SU-DHL-6 (cell line): ENCODE measurements at regions not wholly inside any gene's neighbourhood (a gene's known extent, or its start where the extent isn't known, plus 50 kb on each side); places are given as distances from the start of the nearest gene placed in this dataset.

ENCODE experiments used
- H2AFZ ChIP-seq: fragments of 200-600 bp; sonication (generic); 2 replicates; pipeline ENCODE4 v1.6.1; 2014; ENCODE audit warnings: low read depth, mild to moderate bottlenecking, moderate library complexity, mixed read lengths, antibody characterized with exemption, low read length; ENCODE audit not compliant: severe bottlenecking
- H3F3A ChIP-seq: fragments of 200-600 bp; shearing (Covaris generic); 2 replicates; pipeline ENCODE4 v1.6.0; 2016; ENCODE audit warnings: antibody characterized with exemption, mild to moderate bottlenecking; ENCODE audit not compliant: insufficient read depth
- H3K27ac ChIP-seq: fragments of 200-600 bp; sonication (generic); 2 replicates; pipeline ENCODE4 v1.5.1; 2016; ENCODE audit warnings: low read depth, mild to moderate bottlenecking, low read length, moderate library complexity, mixed read lengths
- H3K27me3 ChIP-seq: fragments of 200-600 bp; sonication (generic), shearing (Covaris generic); 2 replicates; pipeline ENCODE4 v1.6.0; 2014; ENCODE audit warnings: mild to moderate bottlenecking, low read length
- H3K36me3 ChIP-seq: fragments of 200-600 bp; sonication (generic); 2 replicates; pipeline ENCODE4 v1.6.1; 2014; ENCODE audit warnings: mild to moderate bottlenecking, low read length, mixed read lengths
- H3K4me2 ChIP-seq: fragments of 300-600, 200-600 bp; shearing (Covaris generic), sonication (generic); 2 replicates; pipeline ENCODE4 v1.6.0; 2014; ENCODE audit warnings: low read length, low read depth, mild to moderate bottlenecking; ENCODE audit not compliant: poor library complexity, severe bottlenecking
- H3K4me3 ChIP-seq: fragments of 200-600 bp; sonication (generic); 2 replicates; pipeline ENCODE4 v1.5.1; 2014; ENCODE audit warnings: antibody characterized with exemption, low read length, mild to moderate bottlenecking, mixed read lengths; ENCODE audit not compliant: insufficient read depth, poor library complexity, severe bottlenecking
- H3K79me2 ChIP-seq: fragments of 200-600 bp; sonication (generic); 2 replicates; pipeline ENCODE4 v1.6.1; 2014; ENCODE audit warnings: mild to moderate bottlenecking, low read length, moderate library complexity; ENCODE audit not compliant: insufficient read depth
- H3K9ac ChIP-seq: fragments of 200-600 bp; sonication (generic); 2 replicates; pipeline ENCODE4 v1.7.0; 2014; ENCODE audit warnings: mild to moderate bottlenecking, low read length
- H3K9me2 ChIP-seq: fragments of 200-600 bp; sonication (generic); replicated peaks from 2 replicates; pipeline ENCODE4 v1.6.1; 2014; ENCODE audit warnings: low read length; ENCODE audit not compliant: insufficient read depth
- H3K9me3 ChIP-seq: fragments of 200-600 bp; sonication (generic); 2 replicates; pipeline ENCODE4 v1.6.1; 2014; ENCODE audit warnings: low read length, mixed read lengths; ENCODE audit not compliant: insufficient read depth
- H4K20me1 ChIP-seq: fragments of 200-600 bp; sonication (generic); 2 replicates; pipeline ENCODE4 v1.6.1; 2014; ENCODE audit warnings: low read depth, mild to moderate bottlenecking, antibody characterized with exemption, low read length, moderate library complexity, mixed read lengths
- EZH2phosphoT487 ChIP-seq: fragments of 200-600 bp; sonication (generic), shearing (Covaris generic); conservative IDR thresholded peaks from 2 replicates; pipeline ENCODE4 v1.6.1; 2018; ENCODE audit warnings: mild to moderate bottlenecking, antibody characterized with exemption, low read length, moderate library complexity, mixed read lengths
- TF ChIP-seq, protein P1 (sequence below): fragments of 200-600 bp; sonication (generic); IDR thresholded peaks from one replicate; pipeline ENCODE4 v1.5.1; 2017; ENCODE audit warnings: antibody characterized with exemption, mild to moderate bottlenecking, low read length, moderate library complexity; ENCODE audit not compliant: insufficient read depth, poor library complexity, severe bottlenecking

DNA sequence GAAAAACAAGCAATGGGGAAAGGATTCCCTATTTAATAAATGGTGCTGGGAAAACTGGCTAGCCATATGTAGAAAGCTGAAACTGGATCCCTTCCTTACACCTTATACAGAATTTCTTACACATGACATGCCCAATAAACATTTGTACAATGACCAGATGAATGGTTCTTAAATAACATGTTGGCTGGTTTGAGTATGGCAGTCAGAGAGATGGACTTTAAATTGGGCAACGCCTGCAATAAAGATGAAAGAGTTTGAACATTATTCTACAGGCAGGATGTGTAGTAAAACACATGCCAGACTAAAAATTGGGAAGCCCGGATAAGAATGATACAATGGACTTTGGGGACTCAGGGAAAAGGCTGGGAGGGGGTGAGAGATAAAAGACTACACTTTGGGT, 360.6 kb upstream of the KITLG start:
- H3K4me3 ChIP-seq, result no peak overlapping the region
- H3K79me2 ChIP-seq, result no peaks in the 10 kb centered on the region
- TF ChIP-seq, protein P1, sequence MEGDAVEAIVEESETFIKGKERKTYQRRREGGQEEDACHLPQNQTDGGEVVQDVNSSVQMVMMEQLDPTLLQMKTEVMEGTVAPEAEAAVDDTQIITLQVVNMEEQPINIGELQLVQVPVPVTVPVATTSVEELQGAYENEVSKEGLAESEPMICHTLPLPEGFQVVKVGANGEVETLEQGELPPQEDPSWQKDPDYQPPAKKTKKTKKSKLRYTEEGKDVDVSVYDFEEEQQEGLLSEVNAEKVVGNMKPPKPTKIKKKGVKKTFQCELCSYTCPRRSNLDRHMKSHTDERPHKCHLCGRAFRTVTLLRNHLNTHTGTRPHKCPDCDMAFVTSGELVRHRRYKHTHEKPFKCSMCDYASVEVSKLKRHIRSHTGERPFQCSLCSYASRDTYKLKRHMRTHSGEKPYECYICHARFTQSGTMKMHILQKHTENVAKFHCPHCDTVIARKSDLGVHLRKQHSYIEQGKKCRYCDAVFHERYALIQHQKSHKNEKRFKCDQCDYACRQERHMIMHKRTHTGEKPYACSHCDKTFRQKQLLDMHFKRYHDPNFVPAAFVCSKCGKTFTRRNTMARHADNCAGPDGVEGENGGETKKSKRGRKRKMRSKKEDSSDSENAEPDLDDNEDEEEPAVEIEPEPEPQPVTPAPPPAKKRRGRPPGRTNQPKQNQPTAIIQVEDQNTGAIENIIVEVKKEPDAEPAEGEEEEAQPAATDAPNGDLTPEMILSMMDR, result no peak
- TF ChIP-seq EZH2phosphoT487, result no peak
- H3F3A ChIP-seq, result no peaks in the 10 kb centered on the region
- no peaks in the 10 kb centered on the region for H3K9me3 ChIP-seq
- no peak overlapping the region for H2AFZ ChIP-seq
- H3K27ac ChIP-seq, result no peak overlapping the region
- no peaks in the 10 kb centered on the region for H3K36me3 ChIP-seq
- H3K9ac ChIP-seq, result no peak overlapping the region
- no peaks in the 10 kb centered on the region for H4K20me1 ChIP-seq
- no peaks in the 10 kb centered on the region for H3K27me3 ChIP-seq
- H3K4me2 ChIP-seq, result no peak overlapping the region
- H3K9me2 ChIP-seq, result no peaks in the 10 kb centered on the region

DNA sequence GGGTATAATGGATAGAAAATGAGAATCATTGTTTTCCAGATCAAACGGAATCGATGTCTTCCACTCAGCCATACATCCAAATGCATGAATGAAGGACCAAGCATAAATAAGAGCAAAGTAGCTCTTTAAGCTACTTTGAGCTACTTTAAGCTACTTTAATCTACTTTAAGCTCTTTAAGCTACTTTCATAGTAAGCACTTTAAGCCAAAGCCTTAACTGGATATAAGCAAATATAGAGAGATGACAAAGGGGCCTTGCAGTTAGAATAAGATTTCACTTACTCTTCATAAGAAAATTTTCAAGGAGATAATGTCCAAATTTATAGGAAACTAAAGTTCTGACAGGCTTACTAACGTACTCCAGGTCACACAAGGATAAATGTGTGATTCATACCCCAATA, 355.6 kb upstream of the KITLG start:
- Histone ChIP-seq H3K27ac (no peak overlapping the region), H3K4me2 (no peak overlapping the region), H4K20me1 (no peaks in the 10 kb centered on the region), H3K4me3 (no peak overlapping the region), H3K36me3 (no peaks in the 10 kb centered on the region), H3K9ac (no peak overlapping the region), H3K79me2 (no peaks in the 10 kb centered on the region), H2AFZ (no peak overlapping the region), H3F3A (no peaks in the 10 kb centered on the region), H3K27me3 (no peaks in the 10 kb centered on the region), H3K9me2 (no peaks in the 10 kb centered on the region), H3K9me3 (no peaks in the 10 kb centered on the region)
- TF ChIP-seq, protein P1, result no peak
- no peak for TF ChIP-seq EZH2phosphoT487

DNA sequence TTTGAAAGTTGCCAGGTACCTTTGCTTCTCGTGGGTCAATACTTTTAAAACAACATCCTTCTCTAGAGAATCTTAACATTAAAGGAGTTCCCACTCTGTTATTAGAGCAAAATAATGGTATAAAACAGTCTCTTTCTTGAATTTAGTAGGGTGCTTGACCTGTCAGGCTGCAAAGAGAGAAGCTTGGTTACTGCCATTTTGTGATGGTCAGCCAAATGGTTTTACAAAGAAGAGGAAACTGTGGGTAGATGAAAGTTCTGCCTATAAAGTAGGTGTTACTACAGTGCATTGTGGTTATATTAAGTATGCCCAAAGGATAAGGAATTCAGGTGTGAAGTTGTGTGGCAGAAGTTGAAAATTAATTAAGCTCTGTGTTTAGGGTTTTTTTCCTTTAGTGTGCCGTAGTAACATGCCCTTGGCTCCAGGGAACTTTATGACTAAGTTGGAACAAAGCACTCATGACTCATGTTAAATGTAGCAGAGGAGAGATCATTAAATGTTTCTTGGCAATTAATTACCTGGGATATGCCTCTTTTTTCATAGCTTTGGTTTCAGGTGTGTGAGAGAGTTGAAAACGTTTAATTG, 354.0 kb upstream of the KITLG start:
- no peak overlapping the region for H3K4me3 ChIP-seq
- no peak overlapping the region for H3K27ac ChIP-seq
- H2AFZ ChIP-seq, result no peak overlapping the region
- H3K9ac ChIP-seq, result no peak overlapping the region
- H3K36me3 ChIP-seq, result no peaks in the 10 kb centered on the region
- H3K9me3 ChIP-seq, result no peaks in the 10 kb centered on the region
- no peaks in the 10 kb centered on the region for H4K20me1 ChIP-seq
- H3K4me2 ChIP-seq, result no peak overlapping the region
- no peaks in the 10 kb centered on the region for H3K27me3 ChIP-seq
- H3K79me2 ChIP-seq, result no peaks in the 10 kb centered on the region
- TF ChIP-seq, protein P1, result no peak
- no peak for TF ChIP-seq EZH2phosphoT487
- H3K9me2 ChIP-seq, result no peaks in the 10 kb centered on the region
- no peaks in the 10 kb centered on the region for H3F3A ChIP-seq

DNA sequence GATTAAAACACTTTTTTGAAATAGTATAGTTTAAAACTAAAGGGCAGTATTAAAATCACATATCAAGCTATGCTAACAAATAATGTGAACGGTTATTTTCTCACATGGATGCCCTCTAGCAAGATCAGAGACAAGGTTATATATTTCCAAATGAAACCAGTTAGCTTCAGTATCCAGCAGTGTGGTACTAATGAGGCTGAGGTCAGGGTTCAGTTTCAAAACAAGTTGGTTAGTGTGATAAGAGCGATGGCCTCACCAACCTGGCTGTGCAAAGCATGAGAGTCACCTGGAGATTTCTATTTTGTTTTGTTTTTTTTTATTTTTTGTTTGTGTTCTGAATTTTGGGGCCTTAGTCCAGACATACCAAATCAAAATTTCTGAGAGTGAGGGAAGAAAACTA, 352.2 kb upstream of the KITLG start:
- Histone ChIP-seq H2AFZ (no peak overlapping the region), H3F3A (no peaks in the 10 kb centered on the region), H4K20me1 (no peaks in the 10 kb centered on the region), H3K27me3 (no peaks in the 10 kb centered on the region), H3K9ac (no peak overlapping the region), H3K36me3 (no peaks in the 10 kb centered on the region), H3K4me3 (no peak overlapping the region), H3K4me2 (no peak overlapping the region), H3K79me2 (no peaks in the 10 kb centered on the region), H3K9me2 (no peaks in the 10 kb centered on the region), H3K27ac (no peak overlapping the region), H3K9me3 (no peaks in the 10 kb centered on the region)
- TF ChIP-seq, protein P1, result no peak
- TF ChIP-seq EZH2phosphoT487, result no peak
